ENCODE measurements at regions not wholly inside any gene's neighbourhood (a gene's known extent, or its start where the extent isn't known, plus 50 kb on each side); places are given as distances from the start of the nearest gene placed in this dataset.

DNA sequence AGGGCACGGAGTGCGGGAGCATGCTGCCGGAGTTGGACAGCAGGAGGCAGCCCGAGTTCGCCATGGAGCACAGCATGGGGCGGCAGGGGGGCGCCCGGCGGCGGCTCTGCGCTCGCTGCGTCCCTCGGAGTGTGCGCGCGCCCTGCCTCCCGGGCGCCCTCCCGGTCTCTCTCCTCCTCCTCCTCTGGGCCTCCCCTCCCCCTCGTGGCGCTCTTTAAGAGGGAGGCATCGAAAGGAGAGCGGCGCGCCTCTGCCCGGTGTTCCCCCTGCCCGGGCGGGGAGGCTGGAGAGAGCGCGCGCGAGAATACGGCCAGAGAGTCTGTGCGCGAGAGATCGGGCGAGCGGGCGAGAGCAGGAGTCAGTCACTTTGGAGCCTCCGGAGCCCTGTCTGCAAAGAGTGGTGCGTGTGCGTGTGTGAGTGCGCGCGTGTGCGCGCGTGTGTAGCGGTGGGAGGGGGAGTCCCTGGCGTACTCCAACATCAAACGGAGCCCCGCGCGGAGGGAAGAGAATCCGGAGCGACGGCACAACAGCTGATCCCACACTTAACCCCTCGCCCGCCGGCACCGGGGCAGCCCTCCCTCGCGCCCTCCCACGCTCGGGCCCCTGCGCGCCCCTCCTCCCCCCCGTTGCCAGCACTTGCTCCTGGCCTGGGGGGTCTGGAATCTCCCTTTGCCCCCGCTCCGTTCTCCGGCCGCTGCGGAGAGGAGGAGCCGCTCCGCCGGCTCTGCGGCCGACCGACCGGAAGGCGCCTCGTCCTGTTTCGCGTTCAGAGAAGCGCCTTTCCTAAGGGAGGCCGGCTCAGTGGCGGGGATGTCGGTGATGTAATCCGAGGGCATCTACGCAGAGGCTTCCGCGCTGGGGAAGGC is 108.9 kb downstream of the ENGASE start:
- peak; percentile 45 for DNase-seq

DNA sequence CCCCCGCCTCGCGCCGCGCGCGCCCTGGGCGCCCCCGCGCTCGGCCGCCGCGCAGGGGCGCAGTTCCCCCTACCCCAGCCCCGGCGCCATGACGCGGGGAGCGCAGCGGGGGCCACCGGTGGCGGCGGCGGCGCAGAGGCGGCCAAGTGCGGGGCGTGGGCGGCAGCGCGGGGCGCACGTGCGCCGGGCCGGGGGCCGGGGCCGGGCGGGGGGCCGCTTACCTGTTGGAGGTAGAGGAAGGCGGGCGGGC is 108.3 kb downstream of the ENGASE start:
- DNase-seq, result no peak

DNA sequence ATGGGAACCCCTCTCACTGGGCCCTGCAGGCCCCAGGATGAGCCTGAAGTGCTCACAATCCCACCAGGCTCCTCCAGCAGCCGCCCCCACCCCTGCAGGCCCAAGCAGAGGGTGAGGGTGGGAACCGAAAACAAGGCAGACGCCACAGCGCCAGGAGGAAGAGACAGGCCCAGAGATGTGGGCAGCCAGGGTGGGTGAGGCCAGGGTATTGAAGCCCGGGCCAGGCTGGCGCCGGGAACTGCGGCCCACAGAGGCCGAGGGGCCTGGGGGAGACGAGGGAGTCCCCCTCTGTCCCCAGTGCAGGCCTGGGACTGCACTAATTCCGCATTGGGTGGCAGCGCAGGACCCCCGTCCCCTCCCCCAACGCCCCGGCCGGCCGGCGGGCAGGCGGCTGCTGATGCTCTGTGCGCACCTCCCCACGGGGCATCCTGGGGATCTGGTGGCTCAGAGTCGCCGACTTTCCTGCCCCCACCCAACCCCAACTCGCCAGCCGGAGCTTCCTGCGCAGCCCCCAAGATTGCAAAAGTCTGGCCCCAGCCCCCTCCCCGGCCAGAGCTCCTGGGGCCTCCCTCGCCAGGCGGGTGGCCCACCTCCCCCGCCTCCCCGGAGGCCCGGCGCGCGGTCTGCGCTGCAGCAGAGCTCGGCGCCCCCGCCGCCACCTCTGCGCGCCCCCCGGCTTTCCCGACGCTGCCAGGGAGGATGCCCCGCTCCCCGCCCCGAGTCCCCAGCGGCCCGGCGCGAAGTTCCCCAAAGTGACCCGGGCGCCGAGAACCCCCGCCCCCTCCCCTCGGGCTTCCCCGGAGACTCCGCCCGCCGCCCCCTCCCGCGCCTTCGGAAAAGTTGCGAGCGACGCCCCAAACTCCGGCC is 107.8 kb downstream of the ENGASE start:
- DNase-seq, result no peak

DNA sequence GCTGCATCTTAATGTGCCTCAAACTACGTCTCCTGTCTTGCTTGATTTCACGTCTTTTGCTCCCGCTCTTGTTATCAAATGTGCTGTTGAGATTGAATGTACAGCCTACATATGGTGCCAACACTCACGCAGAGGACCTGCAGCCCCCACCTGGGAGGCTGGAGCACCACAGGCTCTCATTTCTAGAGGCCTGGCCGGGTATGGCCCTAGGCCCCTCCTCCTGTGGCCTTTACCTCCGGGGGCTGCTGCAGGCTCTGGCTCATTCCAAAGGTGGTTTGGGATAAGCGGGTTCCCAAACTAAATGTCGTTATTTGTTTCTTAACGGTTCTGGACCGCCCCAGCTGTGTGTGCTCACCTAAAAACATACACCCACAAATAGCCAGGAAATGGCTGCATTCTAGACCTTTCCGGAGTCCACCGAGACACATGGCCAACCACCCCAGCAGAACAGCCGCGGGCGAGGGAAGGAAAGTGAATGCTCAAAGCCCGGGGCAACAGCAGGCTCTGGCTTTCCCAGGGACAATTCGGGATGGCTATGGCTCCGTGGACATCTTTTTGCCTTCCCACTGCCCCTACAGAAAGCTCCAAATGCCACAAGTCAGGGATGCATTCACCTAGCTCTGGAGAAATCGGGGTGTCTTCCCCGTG is 105.9 kb downstream of the ENGASE start:
- DNase-seq, result no peak

DNA sequence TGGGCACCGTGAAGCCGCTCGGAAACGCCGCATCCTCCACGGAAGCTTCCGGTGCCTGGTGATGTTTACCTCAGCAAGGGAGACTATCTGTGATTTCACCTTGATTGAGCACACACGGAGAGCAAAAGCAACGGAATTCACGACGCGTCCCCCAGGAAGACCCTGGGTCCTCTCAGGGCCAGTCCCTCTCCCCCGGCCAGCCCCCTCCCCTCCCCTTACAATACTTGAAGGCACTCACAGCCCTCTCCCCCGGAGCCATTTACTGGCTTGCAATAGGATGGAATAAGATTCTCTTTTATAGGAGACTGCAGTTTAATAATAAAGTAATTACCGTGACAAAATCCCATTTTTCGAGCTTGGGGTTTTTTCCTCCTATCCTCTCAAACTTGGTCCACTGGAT is 104.7 kb downstream of the ENGASE start:
- DNase-seq, result no peak

DNA sequence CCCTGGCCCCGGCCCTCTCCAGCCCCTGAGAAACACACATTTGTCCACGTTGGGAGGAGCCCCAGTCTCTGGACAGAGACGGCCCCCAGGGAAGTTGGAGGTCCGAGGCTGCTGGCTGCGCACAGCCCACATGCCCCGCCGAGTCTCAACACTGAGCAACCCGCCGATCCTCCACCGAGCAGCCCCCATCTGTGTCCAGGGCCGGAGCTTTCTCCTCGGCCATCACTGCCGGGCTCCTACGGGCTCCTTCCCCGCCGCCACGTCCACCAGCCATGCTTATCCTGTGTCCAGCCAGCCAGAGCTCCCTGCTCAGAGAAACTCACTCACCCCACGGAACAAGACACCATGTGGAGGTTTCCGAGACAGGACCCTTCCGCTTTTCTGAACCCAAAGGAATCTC is 103.3 kb downstream of the ENGASE start:
- DNase-seq, result no peak

DNA sequence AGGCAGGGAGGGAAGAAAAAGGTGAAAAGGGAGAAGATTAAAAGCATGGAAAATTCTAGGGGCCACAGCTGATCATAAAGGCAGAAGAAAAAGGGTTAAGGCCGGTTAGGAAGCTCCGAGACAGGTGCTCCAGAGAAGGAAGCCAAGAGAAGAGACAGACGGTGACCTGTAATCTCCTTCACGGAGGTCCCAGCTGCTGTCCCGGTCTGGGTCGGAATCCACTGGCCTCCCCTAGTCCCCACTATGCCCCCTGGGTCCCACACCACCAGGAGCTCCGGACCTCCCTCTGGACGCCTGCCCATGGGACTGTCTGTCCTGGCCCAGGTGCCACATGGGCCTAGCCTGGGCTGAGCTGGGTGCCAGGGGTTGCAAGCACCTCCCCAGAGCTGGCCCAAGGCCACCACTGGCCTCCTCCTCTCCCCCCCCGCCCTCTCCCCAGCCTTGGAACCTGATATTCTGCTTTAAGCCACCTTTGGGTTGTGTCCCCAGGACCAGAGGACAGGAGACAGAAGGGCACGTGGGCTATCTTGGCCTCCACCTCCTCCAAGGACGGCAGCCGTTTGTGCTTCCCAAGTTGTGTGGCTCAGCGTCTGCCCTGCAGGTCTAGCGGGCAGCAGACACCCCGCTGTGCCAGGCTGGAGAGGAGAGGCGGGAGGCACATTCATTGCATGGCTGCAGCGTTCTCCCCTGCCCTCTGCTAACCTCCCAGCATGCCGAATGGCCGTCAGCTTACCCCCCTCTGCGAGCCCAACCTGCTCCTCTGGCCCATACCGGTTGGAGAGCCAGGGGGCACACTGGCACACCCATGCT is 102.4 kb downstream of the ENGASE start:
- DNase-seq, result no peak

DNA sequence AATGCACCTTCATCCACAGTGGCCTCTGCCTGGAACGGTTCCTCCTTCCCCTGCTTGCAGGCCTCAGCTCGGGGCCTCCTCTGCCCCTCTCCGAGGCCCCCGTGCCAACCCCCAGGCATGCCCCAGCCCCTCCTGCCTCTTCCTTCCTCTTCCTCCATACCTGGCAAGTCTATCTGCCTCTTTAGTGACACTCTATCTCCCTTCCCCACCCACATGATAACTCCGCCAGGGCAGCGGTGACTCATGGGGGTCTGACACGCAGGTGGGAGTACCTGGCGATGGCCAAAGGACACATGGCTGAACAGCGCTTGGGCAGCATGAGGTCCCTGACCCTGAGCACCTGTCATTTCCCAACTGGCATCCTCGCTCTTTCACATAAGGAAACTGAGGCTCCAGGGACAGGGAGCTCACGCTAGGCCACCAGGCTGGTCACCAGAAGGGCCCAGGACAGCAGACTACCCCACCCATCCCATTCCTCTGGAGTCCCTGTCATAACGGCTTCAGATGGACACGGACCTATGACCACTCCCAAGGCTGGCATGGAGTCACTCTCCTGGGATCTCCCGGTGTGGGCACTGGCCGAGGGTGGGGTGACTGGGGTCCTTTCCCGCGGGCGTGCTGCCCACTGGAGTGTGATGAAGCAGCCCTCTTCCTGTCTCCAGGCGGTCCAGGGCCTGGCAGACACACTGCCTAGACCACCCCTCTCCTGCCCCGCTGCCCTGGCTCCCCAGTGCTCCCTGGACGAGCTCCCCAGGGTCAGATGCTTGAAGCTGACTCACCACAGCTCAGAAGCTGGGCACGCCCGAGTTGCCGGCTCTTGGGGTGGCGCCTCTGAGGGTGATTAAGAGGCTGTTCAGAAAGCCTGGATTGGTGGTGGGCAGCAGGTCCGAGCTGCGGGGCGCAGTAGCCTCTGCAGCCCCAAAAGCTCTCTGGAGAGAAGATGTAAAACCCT is 100.6 kb downstream of the ENGASE start:
- DNase-seq, result no peak

DNA sequence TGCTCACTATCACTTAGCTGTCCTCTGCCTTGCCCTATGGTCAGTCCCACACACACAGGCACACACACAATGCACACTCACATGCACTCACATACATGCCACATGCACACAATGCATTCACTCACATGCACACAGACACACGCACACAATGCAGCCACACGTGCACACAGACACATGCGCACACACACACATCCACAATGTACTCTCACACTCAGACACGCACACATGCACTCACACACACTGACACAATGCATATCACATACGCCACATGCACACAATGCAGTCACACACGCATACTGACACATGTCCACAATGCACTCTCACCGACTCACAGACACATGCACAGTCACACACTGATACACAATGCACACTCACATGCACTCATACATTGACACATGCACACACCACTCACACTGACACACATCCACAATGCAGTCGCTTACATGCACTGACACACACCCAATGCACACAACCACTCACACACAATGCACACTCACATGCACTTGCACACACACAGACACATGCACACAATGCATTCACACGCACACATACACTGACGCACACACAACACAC is 99.7 kb downstream of the ENGASE start:
- no peak for DNase-seq

DNA sequence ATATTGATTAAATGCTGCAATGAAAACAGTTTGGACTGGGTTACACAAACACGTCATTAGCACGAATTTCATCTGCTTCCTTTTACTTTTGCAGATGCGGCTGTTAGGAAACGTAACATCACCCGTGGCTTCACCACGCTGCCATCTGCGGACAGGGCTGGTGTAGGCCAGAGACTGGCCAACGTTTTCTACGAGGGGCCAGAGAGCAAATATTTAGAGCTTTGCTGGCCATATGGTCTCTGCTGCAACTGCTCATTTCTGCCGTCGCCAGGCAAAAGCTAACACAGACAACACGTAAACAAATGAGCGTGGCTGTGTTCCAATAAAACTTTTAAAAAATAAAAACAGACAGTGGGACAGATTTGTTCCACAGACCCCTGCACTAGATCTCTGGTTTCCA is 96.6 kb downstream of the ENGASE start:
- DNase-seq, result no peak

DNA sequence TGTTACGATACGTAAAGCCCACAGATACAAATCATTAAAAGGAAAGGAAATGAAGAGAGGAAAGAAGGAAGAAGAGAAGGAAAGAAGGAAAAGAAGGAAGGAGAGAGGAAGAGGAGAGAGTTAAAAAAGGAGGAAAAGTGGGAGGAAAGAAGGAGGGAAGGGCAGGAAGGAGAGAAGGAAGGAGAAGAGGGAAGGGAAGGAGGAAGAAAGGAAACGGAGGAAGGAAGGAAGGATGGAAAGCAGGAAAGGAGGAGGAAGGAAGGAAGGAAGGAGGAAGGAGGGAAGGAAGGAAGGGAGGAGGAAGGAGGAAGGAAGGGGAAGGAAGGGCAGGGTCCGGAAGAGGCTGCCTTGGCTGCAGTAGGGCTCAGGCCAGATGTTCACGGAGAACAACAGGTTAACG is 95.2 kb downstream of the ENGASE start:
- no peak for DNase-seq

DNA sequence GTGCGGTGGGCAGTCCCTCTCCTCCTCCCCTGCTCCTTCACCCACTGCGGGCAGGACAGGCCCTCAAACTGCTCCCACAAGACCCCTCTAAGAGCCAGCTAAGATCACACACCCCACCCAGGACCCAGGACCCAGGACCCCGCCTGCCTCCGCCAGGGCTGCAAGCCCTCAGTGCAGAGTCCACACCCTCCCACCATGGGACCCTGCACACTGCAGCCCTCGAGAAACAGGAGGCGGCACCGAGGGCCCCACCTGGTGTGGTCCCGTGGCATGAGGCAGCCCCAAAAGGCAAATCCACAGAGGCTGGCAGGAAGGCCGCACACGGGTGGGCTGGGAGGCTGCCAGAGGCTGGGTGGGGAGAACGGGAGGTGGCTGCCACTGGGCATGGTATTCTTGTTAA is 94.7 kb downstream of the ENGASE start:
- no peak for DNase-seq

DNA sequence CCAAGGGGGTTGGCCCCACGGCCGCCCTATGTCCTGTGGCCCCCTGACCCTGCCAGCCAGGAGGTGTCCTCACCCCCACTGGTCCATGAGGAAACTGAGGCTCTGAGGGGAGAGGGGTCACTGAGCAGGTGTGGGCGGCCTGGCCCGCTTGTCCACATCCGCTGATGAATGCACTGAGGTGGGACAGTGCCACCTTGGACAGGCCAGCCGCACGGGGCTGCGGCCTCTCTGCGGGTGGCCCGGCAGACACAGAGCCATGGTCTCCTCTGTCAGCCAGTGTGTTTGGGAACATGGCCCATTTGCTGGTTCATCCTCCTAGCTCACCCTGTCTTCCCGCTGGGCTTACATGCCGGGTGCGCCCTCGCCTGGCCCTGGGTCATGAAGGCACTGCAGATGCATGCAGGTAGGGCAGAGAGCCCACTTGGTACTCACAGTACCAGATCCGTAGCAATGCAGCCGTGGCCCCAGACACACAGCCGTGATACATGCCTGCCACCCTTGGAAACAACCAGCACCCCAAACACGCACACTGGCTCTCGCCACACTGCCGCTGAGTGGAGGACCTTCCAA is 93.9 kb downstream of the ENGASE start:
- DNase-seq, result no peak

DNA sequence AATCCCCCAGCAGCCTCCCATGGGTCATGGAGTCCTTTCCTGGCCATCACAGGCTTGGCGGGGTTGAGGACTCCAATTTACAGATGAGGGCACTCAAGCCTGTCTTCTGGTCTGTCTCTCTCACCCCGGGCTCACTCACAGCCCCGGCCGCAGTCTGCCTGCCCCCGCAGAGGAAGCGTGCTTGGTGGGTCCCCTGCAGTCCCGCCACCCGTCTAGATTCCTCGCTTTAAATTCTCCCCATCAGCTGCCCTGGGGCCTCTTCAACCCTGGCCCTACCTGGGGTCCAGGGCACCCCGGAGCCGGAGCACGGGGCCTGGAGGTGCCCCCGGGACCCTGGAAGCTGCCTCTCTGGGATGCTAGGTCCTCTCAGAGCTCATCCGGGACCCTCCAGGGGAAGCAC is 92.9 kb downstream of the ENGASE start:
- no peak for DNase-seq

DNA sequence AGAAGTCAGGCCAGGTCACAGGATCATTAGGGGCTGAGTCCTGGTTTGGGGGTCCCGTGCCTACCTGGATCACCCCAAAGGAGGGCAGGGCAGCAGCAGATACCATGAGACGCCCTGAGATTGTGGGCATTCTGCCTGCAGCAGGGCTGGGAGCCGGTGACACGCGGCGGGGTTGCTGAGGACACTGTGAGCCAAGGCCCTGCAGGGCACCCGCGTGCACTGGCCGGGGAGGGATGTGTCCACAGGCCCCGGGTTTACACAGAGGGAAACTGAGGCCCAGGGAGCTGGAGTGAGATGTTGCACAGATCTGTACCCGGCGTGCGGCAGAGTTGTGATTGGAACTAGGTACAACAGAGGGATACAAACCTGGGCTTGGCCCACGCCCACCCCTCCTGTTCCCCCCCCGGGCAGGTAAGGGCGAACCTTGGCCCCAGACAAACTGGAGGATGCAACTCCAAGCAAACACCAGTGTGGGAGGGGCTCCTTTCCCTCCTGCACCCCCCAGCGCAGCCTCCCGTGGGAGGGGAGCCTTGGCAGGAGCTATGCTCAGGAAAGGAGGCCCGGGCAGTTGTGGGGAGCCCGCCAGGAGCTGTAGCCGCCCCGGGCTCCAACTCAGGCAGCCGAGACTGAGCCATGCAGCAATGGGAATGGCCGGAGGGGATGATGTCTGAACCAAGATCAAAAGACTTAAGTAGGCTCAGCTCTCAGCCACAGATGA is 91.3 kb downstream of the ENGASE start:
- DNase-seq, result no peak

DNA sequence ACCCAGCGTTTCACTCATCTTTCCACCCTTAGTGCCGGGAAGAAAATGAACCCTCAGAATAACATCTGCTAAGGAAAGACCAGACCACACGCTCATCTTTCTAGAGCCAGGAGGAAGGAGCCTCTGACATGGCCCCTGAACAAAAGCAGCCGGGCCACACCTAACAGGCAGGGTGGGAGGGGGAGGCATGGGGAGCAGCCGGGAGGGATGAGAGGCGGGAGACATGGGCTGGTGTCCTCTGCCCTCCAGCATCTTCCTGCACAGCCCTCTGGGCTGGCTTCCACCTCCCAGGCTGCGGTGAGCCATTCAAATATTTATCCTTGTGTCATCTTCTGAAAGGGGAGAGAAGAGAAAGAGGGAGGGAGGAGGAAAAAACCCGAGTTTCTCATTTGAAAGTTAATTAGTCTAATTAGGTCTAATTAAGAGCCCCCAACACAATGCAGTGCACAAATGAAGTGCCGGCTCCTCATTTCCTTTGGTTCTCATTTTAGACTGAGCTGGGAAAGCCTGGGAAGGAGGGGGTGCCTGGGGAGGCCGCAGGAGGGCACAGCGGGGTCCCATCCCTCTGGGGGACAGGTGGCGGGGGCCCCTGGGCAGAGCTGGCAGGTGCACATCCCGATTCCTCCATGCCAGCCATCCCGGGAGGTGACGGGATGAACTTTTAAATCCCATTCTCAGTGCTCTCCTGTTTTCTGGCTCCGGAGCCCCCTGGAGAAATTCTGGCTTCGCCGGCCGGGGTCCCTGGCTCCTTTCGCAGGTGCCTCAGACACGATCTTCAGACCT is 90.5 kb downstream of the ENGASE start:
- DNase-seq, result no peak

DNA sequence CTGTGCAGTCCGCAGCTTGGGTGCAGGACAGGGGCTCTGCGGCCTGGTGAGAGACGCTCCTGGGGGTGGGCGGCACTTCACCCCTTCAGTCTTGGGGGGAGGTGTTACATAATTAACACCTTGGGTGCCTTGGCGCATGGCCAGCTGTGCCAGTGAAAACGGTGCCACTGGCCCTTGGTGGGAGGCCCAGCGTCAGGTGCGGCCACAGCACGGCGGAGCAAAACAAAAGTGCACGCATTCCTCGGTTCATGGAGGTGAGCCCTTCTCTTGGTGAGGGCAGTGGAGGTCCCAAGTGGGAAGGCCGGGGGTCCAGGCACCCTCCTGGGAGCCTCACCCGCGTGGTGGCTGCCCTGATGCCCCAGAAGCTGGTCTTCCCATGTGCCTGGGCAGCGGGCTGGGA is 89.8 kb downstream of the ENGASE start:
- DNase-seq, result no peak

DNA sequence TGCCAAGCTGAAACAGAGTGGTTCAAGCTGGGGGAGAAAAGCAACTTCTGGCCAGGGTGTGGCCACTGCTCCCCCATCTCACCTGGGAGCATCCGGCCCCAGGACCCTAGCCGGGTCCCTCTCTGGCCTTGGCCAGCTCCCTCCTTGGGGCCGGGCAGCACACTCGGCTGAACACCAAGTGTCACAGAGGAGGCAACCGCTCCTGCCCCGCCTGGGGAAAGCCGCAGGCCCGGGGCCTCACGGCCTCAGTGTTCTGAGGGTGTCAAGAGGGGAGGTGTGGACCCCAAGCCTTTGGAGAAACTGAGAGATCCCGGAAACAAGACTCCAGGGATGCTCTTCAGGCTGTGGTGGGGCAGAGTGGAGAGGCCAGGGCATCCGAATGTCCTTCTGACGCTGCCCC is 88.4 kb downstream of the ENGASE start:
- DNase-seq, result no peak
